Stimulated activated CD4-positive, alpha-beta T cell treated with anti-CD3 and anti-CD28 coated beads, Interleukin-1b, Interleukin-23, amount 100 ng/mL, for 48 hours (primary cell): ENCODE measurements at regions not wholly inside any gene's neighbourhood (a gene's known extent, or its start where the extent isn't known, plus 50 kb on each side); places are given as distances from the start of the nearest gene placed in this dataset.

Experiments used
- DNase-seq: peaks from one replicate; pipeline ENCODE4 v3.0.0-alpha.2; 2020

DNA sequence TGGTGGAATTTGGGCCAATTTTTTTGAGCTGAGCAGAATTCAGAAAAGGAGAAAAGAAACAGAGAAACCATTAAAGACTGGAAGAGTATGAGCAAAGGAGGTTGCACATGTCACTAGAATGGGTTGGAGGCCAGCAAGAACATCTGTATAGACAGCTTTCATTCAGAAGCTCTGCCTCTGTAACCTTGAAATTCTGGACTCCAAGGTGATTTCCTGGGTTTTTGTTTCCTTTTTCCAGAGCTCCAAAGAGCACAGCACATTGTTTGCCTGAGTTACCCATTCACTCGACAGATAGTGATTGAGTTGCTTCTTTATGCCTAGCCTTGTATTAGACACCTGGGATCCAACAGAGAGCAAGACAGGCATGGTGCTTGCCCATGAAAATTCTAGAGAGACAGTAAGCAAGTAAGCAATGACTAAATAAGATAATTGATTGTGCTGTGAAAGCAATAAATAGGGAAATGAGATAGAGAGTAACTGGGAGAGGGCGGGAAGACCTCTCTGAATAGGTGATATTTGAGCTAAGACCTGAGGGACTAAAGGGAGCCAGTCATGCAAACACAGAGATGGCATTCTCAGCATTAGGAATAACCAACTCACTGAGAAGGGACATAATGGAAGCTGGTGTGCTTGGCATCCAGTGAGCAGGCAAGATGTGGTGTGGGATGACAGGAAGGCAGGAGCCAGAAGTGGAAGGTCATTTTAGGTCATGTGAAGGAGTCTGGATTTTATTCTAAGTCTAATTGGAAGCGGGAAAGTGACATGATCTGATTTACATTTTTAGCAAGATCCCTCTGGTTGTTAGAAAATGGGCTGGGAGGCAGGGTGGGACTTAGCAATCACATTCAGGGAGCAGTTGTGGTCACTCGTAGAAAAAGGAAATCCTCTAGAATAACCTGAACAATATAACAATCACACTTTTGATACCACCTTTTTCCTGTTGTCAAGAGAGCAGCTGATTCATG, 197.5 kb downstream of the HS3ST3A1 start:
- no peak for DNase-seq

DNA sequence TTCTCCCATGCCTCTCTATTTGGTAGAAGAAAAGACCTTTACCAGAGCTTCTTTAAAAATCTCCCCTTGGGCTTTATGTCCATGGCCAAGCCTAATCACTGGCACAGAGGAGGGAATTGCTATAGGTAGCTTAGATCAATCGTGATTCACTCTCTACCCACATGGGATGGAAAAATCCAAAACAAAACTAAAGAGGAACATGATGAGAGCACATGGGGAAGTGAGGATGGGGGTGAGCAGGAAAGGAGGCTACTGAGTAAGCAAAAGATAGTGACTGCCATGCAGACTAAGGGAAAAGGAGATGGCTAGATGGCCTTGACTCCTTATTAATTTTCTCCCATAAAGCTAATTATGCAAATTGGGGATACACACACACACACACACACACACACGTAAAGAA, 201.2 kb downstream of the HS3ST3A1 start:
- DNase-seq: no peak

DNA sequence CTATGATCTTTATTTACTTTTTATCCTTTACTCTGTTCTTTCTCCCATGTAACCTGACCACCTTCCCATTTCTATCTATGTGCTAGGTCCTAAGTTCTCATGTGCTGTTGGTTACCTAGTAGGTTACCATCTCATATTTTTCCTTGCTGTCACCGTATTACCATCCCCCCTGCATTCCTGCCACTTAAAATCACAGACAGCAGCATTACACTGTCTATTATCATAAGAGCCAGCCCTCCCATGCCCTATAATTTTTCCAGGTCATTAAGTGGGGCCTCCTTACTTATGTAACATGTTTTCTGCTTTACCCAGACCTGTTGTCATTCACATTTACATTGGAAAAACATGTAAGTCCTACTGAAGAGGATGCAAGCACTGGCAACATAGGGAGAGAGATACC, 202.9 kb downstream of the HS3ST3A1 start:
- no peak for DNase-seq

DNA sequence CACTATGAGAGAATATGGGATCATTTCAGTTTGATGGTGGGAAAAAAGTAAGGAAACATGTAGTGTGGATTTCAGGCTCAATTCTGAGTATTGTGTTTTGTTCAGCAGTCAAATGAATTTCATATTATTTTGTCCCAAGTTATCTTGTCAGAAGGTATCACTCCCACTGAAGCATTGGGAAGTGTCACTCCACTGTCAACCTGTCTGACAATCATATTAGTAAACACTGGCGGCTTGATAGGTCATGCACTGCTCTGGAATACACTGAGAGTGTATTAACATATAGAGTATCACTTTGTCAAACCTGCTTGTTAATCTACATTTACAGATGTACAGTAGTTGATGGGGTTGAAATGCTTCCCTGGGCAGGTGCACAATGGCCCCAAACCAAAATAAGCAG, 203.6 kb downstream of the HS3ST3A1 start:
- DNase-seq: no peak

DNA sequence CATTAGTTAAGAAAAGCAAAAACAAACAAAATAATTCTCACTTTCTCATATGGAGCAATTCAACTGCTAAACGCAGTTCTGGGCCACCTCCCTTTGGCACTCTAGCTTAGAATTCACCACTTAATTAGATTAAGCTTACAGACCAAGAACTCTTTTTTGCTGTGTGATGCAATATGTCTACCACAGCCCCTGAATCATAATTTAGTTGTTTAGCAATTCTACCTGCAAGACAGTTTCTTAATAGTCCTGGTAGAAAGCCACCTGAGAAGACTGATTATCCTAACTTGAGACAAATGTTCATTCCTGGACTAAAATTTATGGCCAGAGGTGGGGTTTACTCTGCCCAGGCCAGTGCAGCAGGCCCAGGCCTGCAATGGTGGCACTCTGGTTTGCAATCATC, 205.9 kb downstream of the HS3ST3A1 start:
- DNase-seq: no peak

- no peak for DNase-seq
Measured at GRCh38 chr17:13395346-13395745, 206.4 kb downstream of the HS3ST3A1 start.

- DNase-seq: no peak
Measured at GRCh38 chr17:13393841-13394710, 207.7 kb downstream of the HS3ST3A1 start.

GRCh38 chr17:13387952-13388351, 213.8 kb downstream of the HS3ST3A1 start:
- no peak for DNase-seq

GRCh38 chr17:13387236-13387635, 214.5 kb downstream of the HS3ST3A1 start:
- DNase-seq: no peak

DNA sequence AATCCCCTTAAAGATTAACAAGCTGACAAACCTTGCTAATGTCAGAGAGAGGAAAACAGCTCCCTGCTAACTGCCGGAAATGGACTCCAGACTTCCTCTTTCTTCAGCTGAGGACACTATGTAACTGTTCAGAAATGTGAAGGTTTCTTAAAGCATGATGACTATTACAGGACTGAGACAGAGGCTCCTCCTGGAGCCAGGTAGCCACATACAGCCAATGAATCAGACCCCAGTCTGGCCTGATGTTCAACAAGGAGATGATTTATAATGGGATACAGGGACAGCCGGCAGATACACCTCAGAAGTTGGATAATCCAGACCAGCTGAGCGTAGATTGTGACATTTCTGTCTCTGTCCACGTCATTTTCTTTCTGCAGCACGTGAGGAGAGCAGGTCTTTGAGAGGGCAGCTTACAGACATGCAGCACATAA, 216.2 kb downstream of the HS3ST3A1 start:
- no peak for DNase-seq

DNA sequence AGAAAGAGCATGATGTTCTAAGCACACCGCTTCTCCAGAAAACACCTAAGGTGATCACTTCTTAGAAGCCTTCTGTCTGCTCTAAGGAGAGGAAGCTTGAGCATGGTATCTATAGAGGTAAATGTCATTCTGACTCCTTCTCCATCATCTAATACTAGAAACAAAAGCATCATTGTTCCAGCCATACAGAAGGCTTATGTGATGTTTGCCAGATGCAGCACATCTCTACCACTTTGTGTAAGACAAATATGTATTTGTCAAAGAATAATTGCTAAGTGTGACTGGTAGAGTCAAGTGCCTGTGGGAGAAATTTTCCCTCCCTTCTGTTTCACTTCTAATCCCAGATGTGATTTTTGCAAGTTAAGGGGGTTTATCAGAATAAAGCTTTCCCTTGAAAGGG, 217.1 kb downstream of the HS3ST3A1 start:
- DNase-seq: no peak

DNA sequence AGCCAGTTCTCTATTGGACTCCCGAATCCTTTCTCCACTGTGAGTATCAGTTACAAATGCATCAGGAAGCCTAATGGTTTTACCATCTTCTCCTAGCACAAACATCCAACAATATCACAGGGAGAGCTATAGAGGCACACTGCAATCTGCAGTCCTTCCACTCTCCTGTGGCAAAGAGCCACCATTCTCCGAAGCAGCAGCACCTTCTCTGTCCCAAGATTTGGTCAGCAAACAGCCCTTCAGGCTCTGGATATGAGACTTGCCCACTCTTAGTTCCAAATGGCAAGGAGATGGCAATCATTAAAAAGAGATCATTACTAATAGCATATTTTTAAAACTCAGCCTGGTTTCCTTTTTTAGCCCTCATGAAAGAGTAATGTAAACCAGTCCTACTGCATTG, 223.4 kb downstream of the HS3ST3A1 start:
- DNase-seq: no peak

DNA sequence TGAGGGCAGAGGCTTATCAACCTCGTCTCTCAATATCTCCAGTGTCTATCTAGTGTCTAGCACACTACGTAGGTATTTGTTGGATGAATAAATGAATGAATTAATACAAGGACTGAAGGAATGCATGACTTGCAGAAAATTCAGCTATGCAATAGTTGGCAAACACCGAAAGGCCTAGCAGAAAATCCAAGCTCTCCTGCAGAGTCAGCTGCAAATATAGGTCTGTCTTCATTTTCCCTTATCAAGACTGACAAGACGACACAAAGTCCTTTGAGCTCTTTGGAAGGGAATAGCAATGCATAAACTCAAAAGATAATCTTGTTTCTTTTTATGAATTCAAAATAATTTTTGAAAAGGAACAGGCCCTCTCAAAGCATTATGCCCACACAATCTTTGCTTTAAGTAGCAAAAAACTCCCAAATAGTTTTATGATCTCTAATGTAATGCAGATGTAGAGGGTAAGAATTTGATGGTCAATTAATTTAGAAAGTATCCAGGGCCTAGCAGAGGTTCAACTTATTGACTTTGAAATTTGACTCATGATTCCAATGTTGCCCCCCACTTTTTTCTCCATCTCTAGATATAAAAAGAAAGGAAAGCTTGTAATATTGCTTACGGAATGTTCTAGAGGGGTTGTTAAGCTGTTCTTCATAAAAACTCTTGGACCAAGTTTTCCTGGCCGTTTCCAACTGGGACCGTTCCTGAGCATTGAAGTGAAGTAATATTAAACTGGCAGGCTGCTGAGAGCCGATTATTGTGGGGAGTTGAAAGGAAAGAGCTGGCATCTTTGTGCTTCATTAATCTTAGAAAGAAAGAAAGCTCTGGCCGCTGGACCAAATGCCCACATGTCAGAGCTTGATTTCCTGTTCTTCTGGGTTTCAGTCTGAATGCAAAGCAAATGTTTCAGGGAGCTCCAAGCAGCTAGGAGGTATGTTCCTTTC, 227.3 kb downstream of the HS3ST3A1 start:
- DNase-seq: no peak

DNA sequence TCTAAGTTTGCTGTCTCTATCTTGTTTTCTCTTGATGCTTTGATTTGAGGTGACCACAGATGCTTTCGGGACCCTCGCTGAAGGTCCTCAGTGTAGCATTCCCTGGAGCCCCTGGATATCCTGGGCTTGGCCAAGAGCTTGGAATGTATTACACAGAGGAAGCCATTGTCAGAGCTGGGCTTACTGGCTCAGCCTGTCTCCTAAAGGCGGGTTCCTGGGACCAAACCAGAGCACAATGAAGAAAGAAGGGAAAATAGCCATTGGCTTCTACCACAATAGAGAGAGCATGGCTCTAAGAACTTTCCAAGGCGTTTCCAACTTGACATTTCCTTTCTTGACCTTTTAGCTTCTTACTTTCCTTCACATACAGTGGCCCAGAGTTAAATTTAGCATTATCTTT, 229.3 kb downstream of the HS3ST3A1 start:
- DNase-seq: no peak

GRCh38 chr17:13367154-13367553, 234.6 kb downstream of the HS3ST3A1 start:
- no peak for DNase-seq

- DNase-seq: no peak
Measured at GRCh38 chr17:13365331-13365730, 236.4 kb downstream of the HS3ST3A1 start.

GRCh38 chr17:13363771-13364170, 238.0 kb downstream of the HS3ST3A1 start:
- DNase-seq: no peak

- no peak for DNase-seq
Measured at GRCh38 chr17:13362341-13363122, 239.2 kb downstream of the HS3ST3A1 start.

- no peak for DNase-seq
Measured at GRCh38 chr17:13359774-13360173, 242.0 kb downstream of the HS3ST3A1 start.

DNA sequence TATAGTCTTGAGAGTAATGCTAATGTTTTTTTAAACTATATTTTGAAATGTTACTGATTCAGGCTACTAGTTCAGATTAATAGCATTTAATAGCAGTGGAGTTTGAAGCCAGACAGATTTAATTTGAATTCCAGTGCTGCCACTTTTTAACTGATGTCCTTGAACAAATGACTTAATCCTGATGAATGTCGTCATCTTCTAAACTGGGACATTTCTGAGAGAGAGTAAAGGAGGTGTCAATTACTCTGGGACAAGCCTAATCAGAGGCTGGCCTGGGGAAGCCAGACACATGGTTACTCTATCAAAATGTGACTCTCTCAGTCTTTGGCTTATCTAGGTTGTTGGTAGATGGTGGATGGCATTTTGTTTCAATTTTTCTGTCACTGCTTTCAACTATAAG, 246.7 kb downstream of the HS3ST3A1 start:
- no peak for DNase-seq

GRCh38 chr17:13353590-13353989, 248.1 kb downstream of the HS3ST3A1 start:
- DNase-seq: no peak
